Raji (cell line): ENCODE measurements at regions not wholly inside any gene's neighbourhood (a gene's known extent, or its start where the extent isn't known, plus 50 kb on each side); places are given as distances from the start of the nearest gene placed in this dataset.

Experiments used
- POLR2A ChIP-seq: IDR thresholded peaks from 2 replicates; pipeline ENCODE4 v1.6.1; 2011; ENCODE audit warnings: low read depth, low read length, control low read depth; ENCODE audit not compliant: insufficient read depth

DNA sequence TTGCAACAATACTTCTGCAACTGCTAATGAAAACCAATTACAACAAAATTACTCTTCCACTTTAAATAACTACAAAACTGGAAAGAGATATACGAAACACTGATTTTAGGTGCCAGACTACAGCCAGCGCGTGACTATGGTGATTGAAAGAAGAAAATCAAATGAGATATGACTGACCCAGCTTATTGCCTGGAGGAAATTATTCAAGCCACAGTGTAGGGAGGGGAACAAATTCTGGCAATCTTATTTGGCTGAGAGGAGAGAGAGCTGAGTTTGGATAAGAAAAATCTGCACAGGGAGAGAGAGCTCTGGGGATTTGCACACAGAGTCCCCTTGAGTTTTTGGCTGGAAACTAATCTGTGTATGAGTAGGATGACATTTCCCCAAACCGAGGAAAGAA lies 470.3 kb upstream of the FRG2C start:
- TF ChIP-seq POLR2A, result no peak

DNA sequence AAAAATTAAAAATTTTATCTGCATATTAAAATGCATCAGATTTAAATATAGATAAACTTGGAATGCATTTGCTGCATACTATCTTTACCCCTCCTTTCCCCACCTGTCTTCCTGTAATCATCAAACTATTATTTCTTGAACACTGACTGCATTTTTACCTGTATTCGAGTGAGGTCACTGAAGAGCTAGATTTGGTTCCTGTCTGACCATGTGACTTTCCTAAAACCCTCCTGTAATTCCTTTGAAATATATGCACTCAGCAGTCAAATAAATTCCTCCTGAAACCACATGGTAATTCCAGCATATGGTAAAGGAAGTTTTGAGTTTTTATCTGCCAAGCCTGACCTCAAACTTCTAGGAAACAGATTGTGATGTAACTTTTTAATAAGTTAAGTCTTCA lies 445.6 kb upstream of the FRG2C start:
- no peak for TF ChIP-seq POLR2A

DNA sequence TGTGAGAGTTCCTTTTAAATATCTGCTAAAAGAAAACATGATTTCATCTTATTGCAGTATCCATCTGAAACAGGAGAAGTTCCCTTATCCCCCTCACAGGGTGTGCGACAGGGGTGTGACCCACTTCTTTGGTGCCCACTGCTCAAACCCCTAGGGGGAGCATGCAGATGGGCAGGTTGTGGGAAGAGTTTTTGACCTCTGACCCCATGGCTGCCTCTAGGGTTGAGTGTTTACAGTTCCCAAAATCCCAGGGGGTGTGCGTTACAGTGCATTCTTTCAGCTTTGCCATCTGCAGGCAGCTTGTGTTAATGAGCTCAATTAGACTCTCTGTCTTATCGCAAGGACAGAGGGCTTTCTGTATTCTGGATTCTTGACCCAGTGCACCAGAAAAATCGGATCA lies 443.2 kb upstream of the FRG2C start:
- no peak for TF ChIP-seq POLR2A

DNA sequence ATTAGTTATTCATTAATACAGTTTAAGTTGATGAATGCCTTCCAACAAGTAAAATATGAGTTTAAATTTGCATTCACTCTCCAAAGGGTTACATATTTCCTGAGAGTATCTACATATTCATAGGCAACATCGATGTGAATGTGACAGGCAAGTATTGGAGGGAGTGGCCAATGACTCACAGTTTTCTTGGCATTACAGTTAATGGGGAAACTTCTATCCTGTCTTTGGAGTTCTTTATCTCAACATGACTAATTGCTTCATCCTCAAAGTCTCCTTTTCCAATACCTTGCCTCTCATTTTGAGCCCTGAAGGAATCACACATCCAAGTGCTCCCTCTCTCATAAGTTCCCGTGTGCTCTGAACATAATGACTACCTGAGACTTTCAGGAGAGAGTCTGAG lies 439.7 kb upstream of the FRG2C start:
- no peak for TF ChIP-seq POLR2A

DNA sequence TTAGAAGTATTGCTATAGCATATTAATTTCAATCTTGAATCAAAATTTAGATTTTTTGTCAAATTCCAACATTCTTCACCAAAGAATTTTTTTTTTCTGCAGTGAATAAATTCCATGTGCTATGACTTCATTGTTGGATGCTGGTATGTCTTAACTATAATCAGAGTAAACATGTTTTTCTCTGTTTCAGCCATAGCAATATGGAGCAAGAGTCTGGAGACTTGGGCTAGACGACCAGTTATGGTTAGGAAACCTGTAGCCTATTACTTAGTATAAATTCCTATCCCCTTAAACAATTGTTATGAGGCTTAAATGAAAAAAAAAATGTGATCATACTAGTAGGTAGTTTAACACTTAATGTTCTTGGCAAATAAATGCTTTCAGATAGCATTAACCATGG lies 431.9 kb upstream of the FRG2C start:
- no peak for TF ChIP-seq POLR2A

DNA sequence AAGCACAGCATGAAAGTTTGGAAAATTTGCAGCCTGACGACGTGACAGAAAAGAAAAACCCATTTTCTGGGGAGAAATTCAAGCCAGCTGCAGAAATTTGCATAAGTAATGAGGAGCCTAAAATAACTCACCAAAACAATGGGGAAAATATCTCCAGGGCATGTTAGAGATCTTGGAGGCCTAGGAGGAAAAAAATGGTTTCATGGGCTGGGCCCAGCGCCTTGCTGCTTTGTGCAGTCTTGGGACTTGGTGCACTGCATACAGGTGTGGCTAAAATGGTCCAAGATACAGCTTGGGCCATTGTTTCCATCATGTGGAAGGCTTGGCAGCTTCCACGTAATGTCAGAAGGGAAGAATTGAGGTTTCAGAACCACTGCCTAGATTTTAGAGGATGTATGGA lies 428.5 kb upstream of the FRG2C start:
- TF ChIP-seq POLR2A, result no peak

DNA sequence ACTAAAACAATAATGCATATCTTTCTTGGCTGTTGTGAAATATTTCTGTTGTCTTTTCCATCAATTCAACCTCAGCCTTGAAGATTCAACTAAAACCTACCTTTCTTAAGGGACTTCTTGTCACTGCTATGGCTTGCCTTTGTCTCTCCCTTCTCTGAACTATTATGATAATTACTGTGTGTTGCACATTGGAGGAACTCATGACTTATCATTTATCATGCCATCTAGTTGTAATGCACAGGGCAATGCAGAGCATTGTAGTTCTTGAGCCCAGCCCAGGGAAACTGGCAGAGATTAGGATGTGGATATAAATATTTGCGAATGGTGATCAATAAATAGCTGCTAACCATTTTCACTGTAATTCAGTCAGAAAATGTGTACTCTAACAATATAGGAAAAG lies 427.1 kb upstream of the FRG2C start:
- no peak for TF ChIP-seq POLR2A

DNA sequence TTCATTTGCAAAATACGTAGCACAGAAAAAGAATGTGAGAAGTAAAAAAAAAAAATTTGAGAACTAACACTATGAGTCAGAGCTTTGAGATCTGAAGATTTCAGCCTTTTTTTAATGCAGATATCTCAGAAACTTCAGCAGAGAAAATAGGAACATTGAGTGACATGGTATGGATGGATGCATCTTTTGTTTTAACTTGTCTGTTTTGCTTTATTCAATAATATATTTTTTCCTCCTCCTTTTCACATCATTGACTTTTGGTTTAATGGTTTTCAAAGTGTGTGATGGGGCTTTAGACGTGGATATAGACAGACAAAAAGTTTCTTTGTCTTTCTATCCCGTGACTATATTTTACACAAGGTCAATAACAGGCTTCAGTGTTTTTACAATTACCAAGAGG lies 426.7 kb upstream of the FRG2C start:
- no peak for TF ChIP-seq POLR2A

DNA sequence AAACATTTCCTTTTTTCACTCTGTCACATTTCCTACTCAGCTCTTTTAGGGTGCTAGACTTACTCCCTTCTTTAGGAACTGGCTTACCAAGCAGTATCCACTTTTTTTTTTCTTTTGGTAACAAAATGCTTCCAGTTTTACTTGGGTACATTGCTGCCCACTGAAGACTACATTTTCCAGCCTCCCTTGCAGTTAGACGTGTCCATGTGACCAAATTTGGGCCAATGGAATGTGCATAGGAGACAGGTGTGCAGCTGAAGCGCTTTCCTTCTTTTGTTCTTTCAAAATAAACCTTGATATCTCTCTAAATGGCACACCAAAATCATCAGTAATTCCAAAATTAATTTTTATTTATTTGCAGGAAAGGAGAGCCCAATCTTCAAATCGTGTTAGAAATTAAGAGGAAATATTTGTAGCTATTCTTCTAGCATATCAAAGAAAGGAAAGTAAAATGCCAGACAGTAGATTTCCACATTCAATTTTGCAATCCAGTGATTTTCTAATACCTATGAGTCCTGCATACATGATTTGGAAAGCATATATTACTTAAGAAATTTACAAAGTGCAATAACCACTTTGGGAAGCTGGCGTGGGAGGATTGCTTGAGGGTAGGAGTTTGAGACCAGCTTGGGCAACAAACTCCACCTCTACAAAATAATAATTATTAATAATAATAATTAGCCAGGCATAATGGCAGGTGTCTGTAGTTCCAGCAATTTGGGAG lies 422.0 kb upstream of the FRG2C start:
- TF ChIP-seq POLR2A, result no peak

DNA sequence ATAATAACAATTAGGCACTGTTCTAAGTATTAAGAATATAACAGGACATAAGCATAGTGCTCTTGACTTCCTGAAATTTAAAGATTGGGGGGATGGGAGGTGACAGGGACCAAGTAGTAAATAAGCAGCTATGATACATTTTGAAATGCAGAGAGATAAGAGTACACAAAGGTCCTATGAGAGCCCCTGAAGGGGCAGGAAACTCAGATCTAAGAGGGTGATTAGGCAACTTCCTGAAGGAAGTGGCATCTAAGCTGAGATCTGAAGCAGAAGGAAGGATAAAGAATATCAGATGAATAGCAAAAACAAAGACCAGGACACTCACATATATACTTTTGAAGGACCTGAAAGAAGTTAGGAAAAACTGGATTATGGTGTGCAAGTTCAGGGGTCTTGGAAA lies 415.2 kb upstream of the FRG2C start:
- TF ChIP-seq POLR2A, result no peak

DNA sequence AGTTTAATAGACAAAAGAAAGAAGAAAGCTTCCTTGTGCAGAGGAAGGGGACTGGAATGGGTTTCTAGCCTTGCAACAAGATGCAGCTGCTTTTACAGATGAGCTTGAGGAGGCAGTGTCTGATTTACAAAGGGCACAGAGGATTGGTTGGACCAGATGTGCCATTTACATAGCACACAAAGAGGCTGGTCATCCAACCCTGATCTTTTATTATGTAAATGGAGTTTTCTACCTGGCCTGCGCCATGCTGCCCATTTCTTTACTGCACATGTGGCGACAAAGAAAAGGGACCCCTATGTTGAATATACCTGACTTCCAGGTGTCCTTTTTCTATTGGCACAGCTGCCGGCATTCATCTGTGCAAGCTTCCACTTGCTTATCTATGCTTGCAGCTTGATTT lies 409.4 kb upstream of the FRG2C start:
- no peak for TF ChIP-seq POLR2A

DNA sequence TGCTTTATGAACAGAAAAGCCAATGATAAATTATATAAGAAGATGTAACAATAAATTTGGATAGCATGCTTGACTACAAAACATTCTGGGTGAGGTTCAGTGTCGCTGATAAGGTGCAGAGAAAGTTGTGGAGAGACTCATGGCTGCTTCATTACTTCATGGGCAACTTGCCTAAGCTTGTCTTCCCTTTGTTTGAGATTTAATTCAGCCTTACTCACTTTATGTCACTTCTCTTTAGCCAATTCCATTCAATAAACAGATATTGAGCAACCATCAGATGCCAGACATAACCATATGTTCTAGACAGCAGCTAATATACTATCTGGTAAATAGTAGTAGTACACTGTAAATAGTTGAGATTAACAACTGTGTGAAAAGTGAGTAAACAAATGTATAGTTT lies 401.5 kb upstream of the FRG2C start:
- no peak for TF ChIP-seq POLR2A

DNA sequence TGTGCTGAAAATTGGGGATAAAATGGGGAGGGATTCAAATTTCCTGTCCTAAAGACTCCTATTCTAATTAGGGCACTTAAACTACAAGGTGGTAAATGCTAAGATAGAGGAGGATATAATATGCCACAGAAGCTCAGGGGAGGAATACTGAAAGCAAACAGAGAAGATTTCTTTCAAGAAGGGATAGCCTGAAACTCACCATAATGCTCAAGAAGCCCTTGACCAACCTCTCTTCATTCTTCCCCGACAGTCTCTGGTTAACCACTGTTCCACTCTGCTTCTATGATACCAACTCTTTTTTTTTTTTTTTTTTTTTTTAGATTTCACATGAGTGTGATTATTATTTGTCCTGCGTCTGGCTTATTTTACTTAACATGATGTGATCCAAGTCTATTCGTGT lies 398.2 kb upstream of the FRG2C start:
- TF ChIP-seq POLR2A, result no peak

DNA sequence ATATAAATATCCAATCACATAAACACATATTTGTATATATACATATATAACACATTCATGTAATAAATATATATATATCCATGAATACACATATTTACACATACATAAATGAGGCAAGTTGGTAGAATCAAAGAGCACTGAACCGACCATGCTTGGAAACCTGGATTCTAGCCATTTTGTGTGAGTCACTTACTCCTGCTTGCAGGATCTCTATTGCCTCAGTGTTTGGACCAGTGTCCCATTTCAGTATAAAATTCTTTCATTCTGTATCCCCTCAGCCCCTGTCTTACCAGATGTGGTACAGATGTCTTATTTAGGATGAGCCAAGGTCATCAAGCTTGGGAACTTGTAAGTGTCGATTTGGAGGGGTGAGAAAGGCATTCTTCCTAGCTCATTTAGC lies 391.4 kb upstream of the FRG2C start:
- TF ChIP-seq POLR2A, result no peak

DNA sequence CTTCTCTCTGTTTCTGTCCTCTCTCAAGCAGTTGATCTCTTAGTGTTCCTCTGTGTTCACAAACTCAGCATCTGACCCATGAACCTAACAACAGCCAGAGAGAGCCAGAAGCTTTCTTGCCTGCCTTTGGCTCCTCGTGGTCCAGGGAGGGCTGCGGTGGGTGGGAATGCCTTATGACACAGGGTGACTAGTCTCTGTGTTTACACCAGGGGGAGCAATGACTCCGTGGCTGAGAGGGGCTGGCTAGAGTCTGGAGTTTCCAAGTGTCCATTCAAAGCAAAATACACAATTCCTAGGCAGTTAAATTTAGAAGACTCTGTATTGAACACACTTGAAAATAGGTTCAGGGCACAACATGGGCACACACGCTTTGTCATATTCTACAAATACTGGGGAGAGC lies 370.0 kb upstream of the FRG2C start:
- no peak for TF ChIP-seq POLR2A

DNA sequence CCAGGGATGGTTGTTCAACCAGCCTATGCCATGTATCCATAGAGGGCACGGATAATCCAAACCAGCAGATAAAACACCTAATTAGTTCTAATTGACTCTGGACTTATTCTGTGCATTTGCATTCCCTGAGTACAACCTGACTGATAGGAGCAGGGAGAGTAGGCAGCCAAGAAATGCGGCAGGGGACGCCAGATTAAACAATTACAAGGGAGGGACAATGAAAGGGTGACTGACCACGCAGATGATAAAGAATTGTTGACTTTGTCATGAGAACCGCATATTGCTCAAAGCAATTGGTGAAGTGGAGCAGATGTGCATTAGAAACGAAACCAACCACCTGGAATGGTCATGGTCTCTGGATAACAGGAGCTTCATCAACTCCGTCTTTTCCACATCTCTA lies 369.1 kb upstream of the FRG2C start:
- no peak for TF ChIP-seq POLR2A

DNA sequence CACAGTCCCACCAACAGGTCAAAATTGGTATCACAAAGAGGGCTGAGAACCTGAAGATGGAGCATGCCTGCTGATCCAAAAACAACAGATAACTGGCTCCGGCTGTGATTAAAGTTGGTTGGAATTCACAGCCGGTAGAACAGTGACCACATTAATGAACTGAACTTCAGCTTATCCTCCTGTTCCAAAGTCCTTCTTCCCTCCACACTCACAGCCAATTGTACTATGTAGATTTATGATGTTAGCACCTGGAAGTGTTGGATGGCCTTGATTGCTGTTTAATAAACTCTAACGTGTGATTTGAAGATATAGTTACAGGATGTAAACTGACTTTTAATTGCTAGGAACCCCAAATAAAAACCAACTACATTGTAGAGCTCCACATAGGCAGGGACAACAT lies 367.3 kb upstream of the FRG2C start:
- TF ChIP-seq POLR2A, result no peak
